ENCODE measurements at regions not wholly inside any gene's neighbourhood (a gene's known extent, or its start where the extent isn't known, plus 50 kb on each side); places are given as distances from the start of the nearest gene placed in this dataset.
"Not testable (repeated sequence)": the region's sequence is repeated elsewhere in the genome, so short reads cannot be mapped to it uniquely, and the experiment has no call there.

GRCh38 chr6:11380549-11380948 is 148.1 kb upstream of the NEDD9 start:
- DNase-seq, result no peak

- DNase-seq, result no peak
These were observed 147.3 kb upstream of the NEDD9 start for GRCh38 chr6:11379805-11380204.

GRCh38 chr6:11378639-11379038 is 146.2 kb upstream of the NEDD9 start:
- DNase-seq, result no peak

GRCh38 chr6:11374036-11375010 is 141.9 kb upstream of the NEDD9 start:
- DNase-seq, result no peak

- no peak for DNase-seq
These were observed 140.7 kb upstream of the NEDD9 start for GRCh38 chr6:11373208-11373607.

GRCh38 chr6:11372186-11372790 is 139.8 kb upstream of the NEDD9 start:
- DNase-seq, result not testable (repeated sequence)

- no peak for DNase-seq
These were observed 137.9 kb upstream of the NEDD9 start for GRCh38 chr6:11370191-11371018.

- DNase-seq, result no peak
These were observed 136.3 kb upstream of the NEDD9 start for GRCh38 chr6:11368760-11369159.

- DNase-seq, result no peak
These were observed 135.8 kb upstream of the NEDD9 start for GRCh38 chr6:11368264-11368663.

GRCh38 chr6:11367638-11368199 is 135.3 kb upstream of the NEDD9 start:
- DNase-seq, result no peak

- no peak for DNase-seq
These were observed 134.6 kb upstream of the NEDD9 start for GRCh38 chr6:11366934-11367637.

- peak; percentile 36 to 55 for DNase-seq
These were observed 133.9 kb upstream of the NEDD9 start for GRCh38 chr6:11366183-11366933.

GRCh38 chr6:11364971-11365397 is 132.5 kb upstream of the NEDD9 start:
- DNase-seq, result no peak

- peak; percentile 55 to 71 for DNase-seq
These were observed 131.6 kb upstream of the NEDD9 start for GRCh38 chr6:11363881-11364576.

GRCh38 chr6:11362564-11362963 is 130.1 kb upstream of the NEDD9 start:
- DNase-seq, result no peak

GRCh38 chr6:11358904-11359830 is 126.7 kb upstream of the NEDD9 start:
- DNase-seq, result no peak

GRCh38 chr6:11357285-11357684 is 124.8 kb upstream of the NEDD9 start:
- no peak for DNase-seq

- DNase-seq, result no peak
These were observed 124.1 kb upstream of the NEDD9 start for GRCh38 chr6:11356404-11357155.

- peak; percentile 71 to 83 for DNase-seq
These were observed 121.5 kb upstream of the NEDD9 start for GRCh38 chr6:11353921-11354389.
